ENCODE measurements at regions not wholly inside any gene's neighbourhood (a gene's known extent, or its start where the extent isn't known, plus 50 kb on each side); places are given as distances from the start of the nearest gene placed in this dataset.
"Not testable (repeated sequence)": the region's sequence is repeated elsewhere in the genome, so short reads cannot be mapped to it uniquely, and the experiment has no call there.

DNA sequence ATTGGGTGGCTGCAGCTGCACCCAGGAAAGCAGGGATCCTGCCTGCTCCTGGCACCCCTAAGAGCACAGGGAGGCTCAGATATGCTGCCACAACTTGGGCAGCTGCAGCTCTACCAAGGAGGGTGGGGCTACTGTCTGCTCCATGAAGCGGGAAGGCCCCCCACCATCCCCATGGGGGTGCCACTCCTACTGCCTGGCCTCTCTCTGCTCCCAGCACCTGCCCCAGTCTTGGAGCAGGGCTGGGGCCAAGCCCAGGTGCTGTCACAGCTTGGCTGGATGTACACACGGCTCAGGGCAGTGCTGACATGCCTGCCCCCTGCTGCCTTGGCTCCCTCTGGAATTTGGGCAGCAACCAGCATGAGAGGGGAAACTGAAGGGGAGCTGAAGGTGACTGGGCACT, 214.7 kb upstream of the PLPPR1 start:
- DNase-seq, result no peak

DNA sequence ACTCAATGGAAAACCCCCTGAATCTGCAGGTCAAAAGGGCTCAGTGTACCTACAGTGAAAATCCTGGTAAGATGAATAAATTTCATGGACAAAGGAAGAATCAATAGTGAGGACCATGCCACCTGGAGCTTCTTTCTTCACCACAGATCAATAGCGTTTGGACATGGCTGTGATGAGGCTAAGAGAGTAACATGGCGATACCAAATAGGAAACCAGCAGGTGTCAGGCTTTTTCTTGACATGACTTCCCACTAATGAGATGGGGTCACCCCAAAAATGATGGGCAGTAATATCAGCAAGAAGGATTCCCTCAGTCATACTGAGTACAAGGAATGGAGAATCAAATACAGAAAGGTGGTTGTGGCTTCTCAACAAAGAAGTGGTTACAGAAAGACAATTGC, 208.5 kb upstream of the PLPPR1 start:
- DNase-seq, result no peak

- not testable (repeated sequence) for DNase-seq
These were observed 195.5 kb upstream of the PLPPR1 start for GRCh38 chr9:100833035-100833434.

DNA sequence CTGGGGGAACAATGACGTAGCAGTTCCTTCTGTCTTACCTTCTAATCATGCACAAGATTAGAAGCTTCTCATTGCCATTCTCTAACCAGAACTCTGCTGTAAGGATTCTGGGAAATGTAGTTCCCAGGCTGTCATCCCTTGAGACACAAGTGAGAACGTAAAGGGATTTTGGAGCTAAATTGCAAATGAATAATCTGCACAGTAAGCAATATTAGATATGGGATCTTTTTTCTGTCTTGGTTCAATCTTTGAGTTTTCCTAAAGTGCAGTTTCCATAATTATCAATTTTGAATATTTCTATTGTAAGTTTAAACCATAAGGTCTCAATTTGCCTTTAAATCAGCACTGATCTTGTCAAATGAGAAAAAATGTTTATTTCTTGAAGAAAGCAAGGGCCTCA, 189.7 kb upstream of the PLPPR1 start:
- no peak for DNase-seq

DNA sequence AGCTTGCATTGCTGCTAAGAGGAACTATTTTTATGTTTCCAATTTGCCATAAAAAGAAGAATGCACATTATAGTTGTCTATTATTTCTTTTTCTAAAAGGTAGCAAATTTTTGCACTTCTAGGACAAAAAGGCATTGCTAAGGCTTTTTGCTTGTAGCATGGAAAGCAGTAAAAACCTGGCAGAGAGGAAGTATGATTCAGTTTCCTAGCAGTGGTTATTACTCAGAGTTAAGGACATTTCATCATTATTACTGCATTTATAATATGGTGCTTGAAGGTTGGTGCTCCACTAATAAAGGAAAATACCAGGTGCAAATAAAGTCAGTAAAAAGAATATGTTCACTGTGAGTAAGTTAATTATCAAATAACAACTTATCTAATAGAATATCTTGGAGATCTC, 179.8 kb upstream of the PLPPR1 start:
- no peak for DNase-seq

- DNase-seq, result peak; percentile 2
These were observed 176.4 kb upstream of the PLPPR1 start for GRCh38 chr9:100852088-100852487.

GRCh38 chr9:100856238-100856637, 172.3 kb upstream of the PLPPR1 start:
- DNase-seq, result no peak

GRCh38 chr9:100865111-100865510, 163.4 kb upstream of the PLPPR1 start:
- DNase-seq, result no peak

DNA sequence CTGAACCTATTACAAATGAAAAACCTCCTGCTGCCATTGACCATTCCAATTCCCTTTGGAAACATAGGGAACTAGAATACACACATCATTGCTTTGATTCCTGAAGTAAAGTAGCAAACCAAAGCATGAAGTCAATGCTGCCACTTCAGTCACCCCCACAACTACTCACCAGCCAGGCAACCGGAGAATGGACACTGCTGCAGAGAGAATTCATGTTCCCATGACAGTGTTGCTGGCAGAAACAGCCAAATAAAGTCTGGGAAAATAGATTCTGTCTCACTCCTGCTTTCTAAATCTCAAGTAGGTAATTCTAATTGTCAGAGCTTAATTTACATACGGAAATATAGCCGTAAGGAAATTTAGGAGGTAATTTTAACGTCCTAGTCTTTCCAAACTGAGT, 162.9 kb upstream of the PLPPR1 start:
- DNase-seq, result no peak

- DNase-seq, result no peak
These were observed 159.2 kb upstream of the PLPPR1 start for GRCh38 chr9:100869326-100869725.

DNA sequence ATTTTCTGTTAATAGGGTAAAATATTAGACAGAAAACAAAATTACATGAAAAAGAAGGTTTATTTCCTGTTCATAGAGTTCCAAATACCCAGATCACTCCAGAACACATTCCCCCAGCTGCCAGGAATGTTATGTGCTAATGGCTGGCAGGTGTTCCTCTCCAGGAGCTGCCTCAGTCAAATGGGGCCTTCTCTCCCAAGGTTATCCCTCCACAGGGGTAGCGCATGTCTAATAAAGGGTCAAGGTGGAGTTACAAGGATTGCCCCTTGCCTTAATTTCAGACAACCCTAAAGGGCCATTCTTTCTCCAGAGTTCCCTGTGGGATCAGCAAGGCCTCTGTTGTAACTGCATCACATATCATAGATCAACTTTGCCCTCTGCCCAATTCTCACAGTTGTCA, 148.6 kb upstream of the PLPPR1 start:
- no peak for DNase-seq

DNA sequence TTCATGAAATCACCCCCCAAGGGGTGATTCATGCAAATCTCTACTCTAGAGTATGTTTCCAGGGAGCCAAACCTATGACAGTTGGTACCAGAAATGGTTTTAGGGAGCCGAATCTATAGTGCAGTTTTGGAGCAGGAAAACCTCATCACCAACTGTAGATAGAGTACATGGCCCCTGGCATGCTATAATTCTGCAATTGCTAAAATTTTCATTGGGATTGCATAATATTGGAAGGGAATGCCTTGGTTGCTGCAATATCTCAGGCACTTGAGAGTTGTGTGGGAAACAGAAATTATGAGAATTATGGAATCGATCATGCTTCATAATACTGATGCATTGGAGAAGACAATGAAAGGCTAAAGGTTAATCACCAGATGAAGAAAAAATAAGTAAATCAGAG, 148.2 kb upstream of the PLPPR1 start:
- no peak for DNase-seq

DNA sequence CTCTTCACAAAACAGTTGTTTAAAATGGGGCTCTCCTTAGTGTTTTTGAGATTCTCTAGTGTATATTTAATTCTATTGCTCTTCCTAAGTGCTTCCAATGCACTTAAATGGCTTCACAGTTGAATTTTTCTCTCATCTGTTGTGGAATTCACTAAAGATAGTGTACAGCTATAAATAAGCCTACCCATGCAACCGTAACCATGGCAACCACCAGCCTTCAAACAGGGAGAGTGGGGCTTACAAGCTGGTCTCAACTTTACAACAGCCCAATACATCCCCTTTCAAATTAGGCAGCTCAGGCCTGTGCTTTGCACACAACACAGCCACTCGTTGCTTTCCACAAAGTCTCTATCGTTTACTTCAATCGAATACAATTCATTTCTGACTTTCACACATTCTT, 144.0 kb upstream of the PLPPR1 start:
- no peak for DNase-seq

DNA sequence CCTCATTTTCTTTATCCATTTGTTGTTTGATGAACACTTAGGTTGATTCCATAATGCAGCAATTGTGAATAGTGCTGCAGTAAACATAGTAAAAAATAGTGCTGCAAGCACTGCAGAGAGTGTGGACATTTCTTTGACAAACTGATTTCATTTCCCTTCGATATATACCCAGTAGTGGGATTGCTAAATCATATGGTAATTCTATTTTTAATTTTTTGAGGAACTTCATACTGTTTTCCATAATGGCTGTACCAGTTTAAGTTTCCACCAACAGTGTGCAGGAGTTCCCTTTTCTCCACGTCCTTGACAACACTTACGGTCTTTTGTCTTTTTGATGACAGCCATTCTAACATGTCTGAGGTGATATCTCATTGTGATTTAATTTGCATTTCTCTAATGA, 138.2 kb upstream of the PLPPR1 start:
- no peak for DNase-seq

DNA sequence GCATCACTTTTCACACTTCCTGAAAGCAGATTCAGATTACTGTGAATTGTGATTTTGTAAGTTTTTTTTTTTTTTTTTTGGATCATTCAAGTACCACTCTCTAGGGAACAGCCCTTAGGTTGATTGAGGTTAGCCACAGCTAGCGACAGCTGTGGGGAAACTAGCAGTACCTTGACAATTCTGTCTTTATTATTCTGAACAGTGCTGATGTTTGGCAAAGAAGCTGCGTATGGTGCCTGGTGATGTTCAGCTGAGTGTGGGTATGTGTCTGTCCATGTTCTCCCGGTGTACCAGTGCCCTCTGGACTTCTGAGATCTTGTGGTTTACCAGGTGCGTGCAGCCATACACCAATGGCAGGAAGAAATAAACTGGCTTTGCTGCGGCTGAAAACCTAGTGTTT, 117.3 kb upstream of the PLPPR1 start:
- DNase-seq, result no peak

GRCh38 chr9:100913257-100913656, 115.3 kb upstream of the PLPPR1 start:
- DNase-seq, result no peak

DNA sequence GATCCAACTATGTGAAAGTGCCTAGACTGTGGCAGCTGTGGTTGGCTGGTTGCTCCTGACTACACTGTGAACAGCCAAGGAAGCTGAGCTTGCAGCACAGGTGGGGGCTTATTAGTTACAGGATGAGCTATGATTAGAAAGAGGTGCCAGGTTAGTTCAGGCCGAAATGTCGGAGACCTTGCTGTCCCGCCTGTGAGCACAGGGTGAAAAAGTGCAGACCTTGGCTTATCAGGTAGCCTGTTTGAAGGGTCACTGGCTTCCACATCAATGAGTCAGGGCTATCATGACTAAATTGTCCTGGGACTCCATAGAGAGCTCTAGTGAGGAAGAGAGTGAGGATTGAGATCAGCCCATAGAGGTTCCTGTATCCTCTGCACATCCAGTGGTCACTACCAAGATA, 114.3 kb upstream of the PLPPR1 start:
- no peak for DNase-seq

- DNase-seq, result no peak
These were observed 109.0 kb upstream of the PLPPR1 start for GRCh38 chr9:100919506-100919905.

- no peak for DNase-seq
These were observed 102.2 kb upstream of the PLPPR1 start for GRCh38 chr9:100926366-100926765.

DNA sequence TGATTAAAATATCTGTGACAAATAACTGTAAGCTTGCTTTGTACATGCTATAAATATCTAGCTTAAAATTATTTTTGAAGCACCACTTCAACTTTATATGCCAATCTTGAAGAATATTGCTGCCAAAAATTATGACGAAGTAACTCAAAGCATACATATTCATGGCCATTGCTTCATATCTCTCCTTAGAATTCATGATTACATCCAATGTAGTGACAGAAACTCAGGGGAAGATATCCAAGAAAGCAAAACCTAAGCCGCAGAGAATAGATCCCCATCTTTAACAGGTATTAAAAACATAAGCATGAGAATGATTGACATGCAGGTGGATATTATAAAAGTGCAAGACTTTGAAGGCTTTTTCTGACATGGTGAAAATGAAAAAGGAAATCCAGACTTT, 100.8 kb upstream of the PLPPR1 start:
- DNase-seq, result no peak

DNA sequence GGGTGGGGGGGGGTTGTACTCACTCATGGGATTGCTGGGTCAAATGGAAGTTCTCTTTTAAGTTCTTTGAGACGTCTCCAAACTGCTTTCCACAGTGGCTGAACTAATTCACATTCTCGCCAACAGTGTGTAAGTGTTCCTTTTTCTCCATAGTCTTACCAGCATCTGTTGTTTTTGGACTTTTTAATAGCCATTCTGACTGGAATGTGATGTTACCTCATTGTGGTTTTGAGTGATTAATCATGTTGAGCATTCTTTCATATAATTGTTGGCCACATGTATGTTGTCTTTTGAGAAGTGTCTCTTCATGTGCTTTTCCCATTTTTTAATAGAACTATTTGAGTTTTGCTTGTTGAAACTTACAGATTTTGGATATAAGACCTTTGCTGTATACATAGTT, 94.9 kb upstream of the PLPPR1 start:
- DNase-seq, result no peak

- DNase-seq, result no peak
These were observed 91.1 kb upstream of the PLPPR1 start for GRCh38 chr9:100937382-100937781.

DNA sequence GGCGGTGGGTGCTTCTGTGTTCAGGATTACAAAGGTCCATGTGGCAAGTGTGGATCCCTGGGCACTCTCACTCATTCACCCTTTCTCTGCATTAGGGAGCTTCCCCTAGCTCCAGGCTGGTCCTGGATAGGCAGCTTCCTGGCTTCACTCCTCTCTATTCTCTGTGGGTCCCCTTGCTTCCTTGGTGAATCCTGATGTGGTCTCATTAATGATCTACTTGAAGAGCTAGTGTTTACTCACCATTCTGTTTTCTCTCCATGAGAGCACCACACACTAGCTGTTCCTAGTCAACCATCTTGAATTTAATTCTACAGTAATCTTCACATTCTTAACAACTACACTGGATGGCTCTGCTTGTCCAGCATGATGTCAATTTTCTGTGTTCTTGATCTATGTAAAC, 90.0 kb upstream of the PLPPR1 start:
- no peak for DNase-seq

GRCh38 chr9:100939636-100940035, 88.9 kb upstream of the PLPPR1 start:
- DNase-seq, result no peak

DNA sequence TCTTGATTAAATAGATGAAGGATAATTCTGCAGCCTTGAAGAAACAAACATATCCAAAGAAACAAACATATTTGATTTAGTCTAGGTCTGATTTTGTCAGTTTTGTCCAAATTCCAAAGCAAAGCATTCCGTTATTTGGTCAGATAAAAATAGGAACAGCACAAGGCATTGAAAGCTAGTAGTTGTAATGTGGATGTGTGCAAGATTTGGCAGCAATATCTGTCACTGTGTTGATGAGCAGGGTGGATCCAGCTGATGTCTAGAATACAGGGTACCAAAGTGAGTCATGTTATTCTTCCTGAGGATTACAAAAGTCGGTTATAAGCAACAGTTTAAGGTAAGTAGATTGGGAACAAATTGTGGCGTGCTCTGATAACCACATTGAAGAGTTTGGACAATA, 69.3 kb upstream of the PLPPR1 start:
- no peak for DNase-seq

Data from NCI-H526 treated with DMSO at 0.1 percent for 48 hours (cell line).